HG03575 (cell line): ENCODE measurements at regions not wholly inside any gene's neighbourhood (a gene's known extent, or its start where the extent isn't known, plus 50 kb on each side); places are given as distances from the start of the nearest gene placed in this dataset.

Experiments used
- ATAC-seq: cut with Tn5 transposase; IDR thresholded peaks from one replicate; pipeline ENCODE4 v1.9.1; 2021; ENCODE audit not compliant: unreplicated experiment, insufficient number of reproducible peaks, low FRiP score; ENCODE audit errors: extremely low read depth

- no peak for ATAC-seq
These were observed 55.6 kb upstream of the CCDC85A start for GRCh38 chr2:56128235-56128634.

GRCh38 chr2:56130463-56131070, 53.2 kb upstream of the CCDC85A start:
- no peak for ATAC-seq

GRCh38 chr2:56132138-56132537, 51.7 kb upstream of the CCDC85A start:
- no peak for ATAC-seq

DNA sequence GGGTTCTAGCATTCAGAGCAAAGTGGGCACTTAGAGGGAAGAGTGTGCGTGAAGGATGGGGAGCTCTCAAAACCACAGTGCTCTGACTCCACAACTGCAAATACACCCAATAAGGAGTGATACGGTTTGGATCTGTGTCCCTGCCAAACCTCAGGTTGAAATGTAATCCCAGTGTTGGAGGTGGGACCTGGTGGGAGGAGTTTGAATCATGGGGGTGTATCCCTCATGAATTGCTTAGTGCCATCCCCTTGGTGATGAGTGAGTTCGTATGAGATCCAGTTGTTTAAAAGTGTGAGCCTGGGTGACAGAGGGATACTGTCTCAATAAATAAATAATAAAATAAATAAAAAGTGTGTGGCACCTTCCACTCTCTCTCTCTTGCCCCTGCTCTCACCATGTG, 50.3 kb upstream of the CCDC85A start:
- no peak for ATAC-seq

DNA sequence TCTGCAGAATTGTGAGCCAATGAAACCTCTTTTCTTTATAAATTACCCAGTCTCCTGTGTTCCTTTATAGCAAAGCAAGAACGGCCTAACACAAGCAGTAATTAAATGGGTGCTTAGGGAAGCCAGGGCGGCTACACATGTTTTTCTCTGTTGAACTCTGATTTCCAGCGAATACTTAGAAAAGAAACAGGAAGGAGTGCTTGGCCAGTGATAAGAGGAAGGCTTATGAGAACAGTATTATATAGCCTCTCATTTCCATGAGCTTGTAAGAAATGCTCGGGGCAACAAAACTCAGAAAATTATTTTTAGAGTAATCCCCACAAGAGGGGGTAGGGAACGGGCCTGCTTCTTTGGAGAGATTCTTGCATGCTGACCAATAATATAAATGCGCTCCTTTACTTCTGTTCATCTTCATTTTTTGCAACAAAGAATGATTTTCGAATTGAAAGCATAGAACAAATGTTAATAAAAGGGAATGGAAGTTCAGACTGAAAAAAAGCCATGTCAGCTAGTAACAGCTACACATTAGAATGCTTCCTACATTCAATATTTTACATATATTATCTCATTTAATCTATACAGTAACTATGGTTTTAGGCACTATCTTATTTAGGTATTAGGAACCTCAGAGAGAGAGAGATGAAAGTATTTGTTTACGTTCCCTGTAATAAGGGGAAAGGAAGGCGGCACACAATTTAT, 49.7 kb upstream of the CCDC85A start:
- no peak for ATAC-seq
